Liver (tissue), 8 donors: ENCODE measurements at regions not wholly inside any gene's neighbourhood (a gene's known extent, or its start where the extent isn't known, plus 50 kb on each side); places are given as distances from the start of the nearest gene placed in this dataset.

Experiments used
- DNase-seq: peaks from one replicate; pipeline ENCODE4 v3.0.0-alpha.2; 2017; ENCODE audit warnings: low spot score
- H3K27ac ChIP-seq, 2 donors: one replicate each; pipeline ENCODE4 v1.7.0; 2013; ENCODE audit warnings: inconsistent platforms in 2 of 2, low read length in 2 of 2, control low read depth in 1 of 2, low read depth in 1 of 2, mild to moderate bottlenecking in 1 of 2
- H3K27me3 ChIP-seq, 4 donors: one replicate each; pipeline versions ENCODE4 v1.6.1 to v1.7.0; 2013; ENCODE audit warnings: low read length in 3 of 4, inconsistent platforms in 1 of 4, mild to moderate bottlenecking in 1 of 4, moderate library complexity in 1 of 4; ENCODE audit not compliant: control insufficient read depth in 4 of 4, insufficient read depth in 4 of 4
- H3K36me3 ChIP-seq, 4 donors: one replicate each; pipeline versions ENCODE4 v1.6.1 to v1.7.0; 2013; ENCODE audit warnings: low read length in 3 of 4, mild to moderate bottlenecking in 3 of 4, low read depth in 1 of 4, moderate library complexity in 1 of 4; ENCODE audit not compliant: control insufficient read depth in 4 of 4, insufficient read depth in 3 of 4
- H3K4me1 ChIP-seq, 4 donors: one replicate each; pipeline versions ENCODE4 v1.6.1 to v1.7.0; 2013; ENCODE audit warnings: low read length in 3 of 4, mild to moderate bottlenecking in 3 of 4, moderate library complexity in 1 of 4; ENCODE audit not compliant: control insufficient read depth in 4 of 4, insufficient read depth in 4 of 4
- H3K4me3 ChIP-seq, 3 donors: one replicate each; pipeline versions ENCODE4 v1.6.1 to v1.7.0; 2013; ENCODE audit warnings: low read length in 3 of 3, control low read depth in 1 of 3, low read depth in 1 of 3, mild to moderate bottlenecking in 1 of 3
- H3K9ac ChIP-seq, 2 donors: one replicate each; pipeline ENCODE4 v1.7.0; 2013; ENCODE audit warnings: low read length in 2 of 2, mild to moderate bottlenecking in 2 of 2, moderate library complexity in 2 of 2, control low read depth in 1 of 2, low read depth in 1 of 2
- H3K9me3 ChIP-seq, 4 donors: one replicate each; pipeline versions ENCODE4 v1.6.1 to v1.7.0; 2013; ENCODE audit warnings: low read length in 3 of 4; ENCODE audit not compliant: control insufficient read depth in 4 of 4
- FOXA1 ChIP-seq: IDR thresholded peaks from 2 replicates; pipeline ENCODE4 v1.6.1; 2016; ENCODE audit warnings: antibody characterized with exemption
- GABPA ChIP-seq, 2 donors: IDR thresholded peaks in 1 of 2; conservative IDR thresholded peaks in 1 of 2; 2 replicates each; pipeline ENCODE4 v1.6.1; 2016; ENCODE audit warnings: antibody characterized with exemption in 2 of 2, mild to moderate bottlenecking in 1 of 2, moderate library complexity in 1 of 2
- HNF4G ChIP-seq: IDR thresholded peaks from 2 replicates; pipeline ENCODE4 v1.6.1; 2016; ENCODE audit warnings: antibody characterized with exemption
- JUND ChIP-seq, 2 donors: IDR thresholded peaks; 2 replicates each; pipeline ENCODE4 v1.6.1; 2016; ENCODE audit warnings: antibody characterized with exemption in 2 of 2
- NR2F2 ChIP-seq: IDR thresholded peaks from 2 replicates; pipeline ENCODE4 v1.6.1; 2016; ENCODE audit warnings: antibody characterized with exemption
- RAD21 ChIP-seq, 2 donors: IDR thresholded peaks; 2 replicates each; pipeline ENCODE4 v1.6.1; 2016; ENCODE audit warnings: antibody characterized with exemption in 2 of 2, mild to moderate bottlenecking in 2 of 2
- RXRA ChIP-seq, 2 donors: IDR thresholded peaks; 2 replicates each; pipeline ENCODE4 v1.6.1; 2017 to 2018; ENCODE audit warnings: antibody characterized with exemption in 2 of 2, mild to moderate bottlenecking in 1 of 2
- SP1 ChIP-seq: IDR thresholded peaks from 2 replicates; pipeline ENCODE4 v1.6.1; 2018; ENCODE audit warnings: antibody characterized with exemption, mild to moderate bottlenecking
- YY1 ChIP-seq: IDR thresholded peaks from 2 replicates; pipeline ENCODE4 v1.6.1; 2016; ENCODE audit warnings: antibody characterized with exemption, mild to moderate bottlenecking
- WGBS: extraction: QIAGEN DNeasy Blood & Tissue Kit; methylation state at CpG from one replicate; pipeline ENCODE4 v1.1.7; 2013; 5-methylcytosine and 5-hydroxymethylcytosine counted together
- TF ChIP-seq, protein P1 (sequence below): IDR thresholded peaks from 2 replicates; pipeline ENCODE4 v1.6.1; 2016; ENCODE audit warnings: antibody characterized with exemption
- TF ChIP-seq, protein P2 (sequence below): IDR thresholded peaks from 2 replicates; pipeline ENCODE4 v1.6.1; 2016; ENCODE audit warnings: antibody characterized with exemption
- TF ChIP-seq, protein P3 (sequence below): IDR thresholded peaks from 2 replicates; pipeline ENCODE4 v1.6.1; 2016; ENCODE audit warnings: antibody characterized with exemption, mild to moderate bottlenecking
- TF ChIP-seq, protein P4 (sequence below): fragments of 150-350 bp; IDR thresholded peaks from 2 replicates; pipeline ENCODE4 v1.5.1; 2017; ENCODE audit warnings: improper control_type of control experiment, low read depth, low read length; ENCODE audit not compliant: missing input control
- TF ChIP-seq, protein P5 (sequence below): IDR thresholded peaks from 2 replicates; pipeline ENCODE4 v1.6.1; 2016; ENCODE audit warnings: antibody characterized with exemption
- donor health status: healthy.
- donor health status: healthy.
- donor health status: healthy.
- donor health status: healthy.
- donor health status: healthy.

GRCh38 chr5:171714261-171714660 lies 71.4 kb upstream of the SMIM23 start:
- Histone ChIP-seq H3K4me3 (no peak overlapping the region), H3K36me3 (no peaks in the 10 kb centered on the region), H3K9me3 (peaks cover 0 to 2% (median under 1%) of the 10 kb centered on the region in 4 donors), H3K4me1 (no peaks in the 10 kb centered on the region), H3K27ac (no peak overlapping the region), H3K27me3 (no peaks in the 10 kb centered on the region), H3K9ac (no peak overlapping the region)
- TF ChIP-seq, protein P1, sequence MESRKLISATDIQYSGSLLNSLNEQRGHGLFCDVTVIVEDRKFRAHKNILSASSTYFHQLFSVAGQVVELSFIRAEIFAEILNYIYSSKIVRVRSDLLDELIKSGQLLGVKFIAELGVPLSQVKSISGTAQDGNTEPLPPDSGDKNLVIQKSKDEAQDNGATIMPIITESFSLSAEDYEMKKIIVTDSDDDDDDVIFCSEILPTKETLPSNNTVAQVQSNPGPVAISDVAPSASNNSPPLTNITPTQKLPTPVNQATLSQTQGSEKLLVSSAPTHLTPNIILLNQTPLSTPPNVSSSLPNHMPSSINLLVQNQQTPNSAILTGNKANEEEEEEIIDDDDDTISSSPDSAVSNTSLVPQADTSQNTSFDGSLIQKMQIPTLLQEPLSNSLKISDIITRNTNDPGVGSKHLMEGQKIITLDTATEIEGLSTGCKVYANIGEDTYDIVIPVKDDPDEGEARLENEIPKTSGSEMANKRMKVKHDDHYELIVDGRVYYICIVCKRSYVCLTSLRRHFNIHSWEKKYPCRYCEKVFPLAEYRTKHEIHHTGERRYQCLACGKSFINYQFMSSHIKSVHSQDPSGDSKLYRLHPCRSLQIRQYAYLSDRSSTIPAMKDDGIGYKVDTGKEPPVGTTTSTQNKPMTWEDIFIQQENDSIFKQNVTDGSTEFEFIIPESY, result no peak
- TF ChIP-seq HNF4G, result no peak
- TF ChIP-seq YY1, result no peak
- no peak for TF ChIP-seq FOXA1
- no peak for TF ChIP-seq NR2F2
- no peak for TF ChIP-seq RAD21 (IDR thresholded peaks at IDR 0.05)
- TF ChIP-seq, protein P2, sequence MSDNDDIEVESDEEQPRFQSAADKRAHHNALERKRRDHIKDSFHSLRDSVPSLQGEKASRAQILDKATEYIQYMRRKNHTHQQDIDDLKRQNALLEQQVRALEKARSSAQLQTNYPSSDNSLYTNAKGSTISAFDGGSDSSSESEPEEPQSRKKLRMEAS, result no peak
- no peak for TF ChIP-seq RXRA (IDR thresholded peaks at IDR 0.05)
- TF ChIP-seq, protein P3, sequence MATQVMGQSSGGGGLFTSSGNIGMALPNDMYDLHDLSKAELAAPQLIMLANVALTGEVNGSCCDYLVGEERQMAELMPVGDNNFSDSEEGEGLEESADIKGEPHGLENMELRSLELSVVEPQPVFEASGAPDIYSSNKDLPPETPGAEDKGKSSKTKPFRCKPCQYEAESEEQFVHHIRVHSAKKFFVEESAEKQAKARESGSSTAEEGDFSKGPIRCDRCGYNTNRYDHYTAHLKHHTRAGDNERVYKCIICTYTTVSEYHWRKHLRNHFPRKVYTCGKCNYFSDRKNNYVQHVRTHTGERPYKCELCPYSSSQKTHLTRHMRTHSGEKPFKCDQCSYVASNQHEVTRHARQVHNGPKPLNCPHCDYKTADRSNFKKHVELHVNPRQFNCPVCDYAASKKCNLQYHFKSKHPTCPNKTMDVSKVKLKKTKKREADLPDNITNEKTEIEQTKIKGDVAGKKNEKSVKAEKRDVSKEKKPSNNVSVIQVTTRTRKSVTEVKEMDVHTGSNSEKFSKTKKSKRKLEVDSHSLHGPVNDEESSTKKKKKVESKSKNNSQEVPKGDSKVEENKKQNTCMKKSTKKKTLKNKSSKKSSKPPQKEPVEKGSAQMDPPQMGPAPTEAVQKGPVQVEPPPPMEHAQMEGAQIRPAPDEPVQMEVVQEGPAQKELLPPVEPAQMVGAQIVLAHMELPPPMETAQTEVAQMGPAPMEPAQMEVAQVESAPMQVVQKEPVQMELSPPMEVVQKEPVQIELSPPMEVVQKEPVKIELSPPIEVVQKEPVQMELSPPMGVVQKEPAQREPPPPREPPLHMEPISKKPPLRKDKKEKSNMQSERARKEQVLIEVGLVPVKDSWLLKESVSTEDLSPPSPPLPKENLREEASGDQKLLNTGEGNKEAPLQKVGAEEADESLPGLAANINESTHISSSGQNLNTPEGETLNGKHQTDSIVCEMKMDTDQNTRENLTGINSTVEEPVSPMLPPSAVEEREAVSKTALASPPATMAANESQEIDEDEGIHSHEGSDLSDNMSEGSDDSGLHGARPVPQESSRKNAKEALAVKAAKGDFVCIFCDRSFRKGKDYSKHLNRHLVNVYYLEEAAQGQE, result no peak
- no peak for TF ChIP-seq GABPA (IDR thresholded peaks at IDR 0.05 in 1 of 2, conservative IDR thresholded peaks at IDR 0.05 in 1 of 2)
- TF ChIP-seq, protein P4, sequence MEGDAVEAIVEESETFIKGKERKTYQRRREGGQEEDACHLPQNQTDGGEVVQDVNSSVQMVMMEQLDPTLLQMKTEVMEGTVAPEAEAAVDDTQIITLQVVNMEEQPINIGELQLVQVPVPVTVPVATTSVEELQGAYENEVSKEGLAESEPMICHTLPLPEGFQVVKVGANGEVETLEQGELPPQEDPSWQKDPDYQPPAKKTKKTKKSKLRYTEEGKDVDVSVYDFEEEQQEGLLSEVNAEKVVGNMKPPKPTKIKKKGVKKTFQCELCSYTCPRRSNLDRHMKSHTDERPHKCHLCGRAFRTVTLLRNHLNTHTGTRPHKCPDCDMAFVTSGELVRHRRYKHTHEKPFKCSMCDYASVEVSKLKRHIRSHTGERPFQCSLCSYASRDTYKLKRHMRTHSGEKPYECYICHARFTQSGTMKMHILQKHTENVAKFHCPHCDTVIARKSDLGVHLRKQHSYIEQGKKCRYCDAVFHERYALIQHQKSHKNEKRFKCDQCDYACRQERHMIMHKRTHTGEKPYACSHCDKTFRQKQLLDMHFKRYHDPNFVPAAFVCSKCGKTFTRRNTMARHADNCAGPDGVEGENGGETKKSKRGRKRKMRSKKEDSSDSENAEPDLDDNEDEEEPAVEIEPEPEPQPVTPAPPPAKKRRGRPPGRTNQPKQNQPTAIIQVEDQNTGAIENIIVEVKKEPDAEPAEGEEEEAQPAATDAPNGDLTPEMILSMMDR, result no peak
- DNase-seq, result peak; percentile 5
- 85% methylated on average over 2 of the region's 2 CpGs for WGBS

DNA sequence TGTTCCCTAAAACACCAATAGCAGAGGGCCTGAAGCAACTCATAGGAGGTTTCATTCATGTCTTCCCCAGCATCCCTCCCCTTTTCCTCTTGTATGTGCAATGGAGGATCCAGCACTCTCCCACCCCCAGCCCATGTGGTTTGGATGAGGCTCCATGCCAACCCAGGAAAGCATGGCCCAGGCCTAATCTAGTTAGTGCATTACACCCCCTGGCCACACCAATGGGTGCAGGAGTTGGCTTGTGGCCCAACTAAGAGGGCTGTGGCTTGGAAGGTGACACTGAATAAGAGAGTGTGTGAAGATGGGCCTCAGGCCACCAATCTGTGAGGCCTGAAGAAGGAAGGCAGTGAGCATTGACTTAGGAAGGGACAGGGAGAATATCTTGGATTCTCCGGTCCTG lies 70.8 kb upstream of the SMIM23 start:
- WGBS, result 95% methylated on average over 1 of the region's 1 CpG
- Histone ChIP-seq H3K27me3 (no peaks in the 10 kb centered on the region), H3K36me3 (no peaks in the 10 kb centered on the region), H3K9me3 (peaks cover 0 to 2% (median under 1%) of the 10 kb centered on the region in 4 donors), H3K4me1 (no peaks in the 10 kb centered on the region), H3K27ac (no peak overlapping the region), H3K9ac (no peak overlapping the region), H3K4me3 (no peak overlapping the region)
- TF ChIP-seq SP1 (no peak), FOXA1 (no peak), HNF4G (no peak), JUND (IDR thresholded peaks at IDR 0.05) (no peak), YY1 (no peak), NR2F2 (no peak)
- TF ChIP-seq, protein P3, result no peak
- TF ChIP-seq, protein P4, result no peak
- TF ChIP-seq, protein P5, sequence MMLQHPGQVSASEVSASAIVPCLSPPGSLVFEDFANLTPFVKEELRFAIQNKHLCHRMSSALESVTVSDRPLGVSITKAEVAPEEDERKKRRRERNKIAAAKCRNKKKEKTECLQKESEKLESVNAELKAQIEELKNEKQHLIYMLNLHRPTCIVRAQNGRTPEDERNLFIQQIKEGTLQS, result no peak
- DNase-seq, result peak; percentile 24
